IMR-90 (cell line): ENCODE measurements at regions not wholly inside any gene's neighbourhood (a gene's known extent, or its start where the extent isn't known, plus 50 kb on each side); places are given as distances from the start of the nearest gene placed in this dataset.

Experiments
- ATAC-seq: fragments of 200-7000 bp; cut with Tn5 transposase; 2 replicates; pipeline ENCODE4 v1.9.1; 2020; ENCODE audit warnings: low read depth, mild to moderate bottlenecking, moderate library complexity
- BruUV-seq: library from RNA; stranded (reverse); fragments of 400-500 nt; replicated peaks from 2 replicates; lab custom pipeline; 2021; lab: Mats Ljungman, UMichigan
- CTCF ChIA-PET: fragments of 300-600 bp; formaldehyde crosslinking; extraction: SDS; loops from one replicate; lab custom pipeline; 2021; ENCODE audit warnings: antibody characterized with exemption; lab: Yijun Ruan, JAX
- POLR2A ChIA-PET: fragments of 300-600 bp; sonication (Branson Sonifier 250); formaldehyde crosslinking; loops from one replicate; lab custom pipeline; 2022; ENCODE audit warnings: antibody characterized with exemption; ENCODE audit not compliant: unreplicated experiment; lab: Charles Lee
- DNase-seq: peaks from one replicate; pipeline ENCODE4 v3.0.0; 2013
- H2AFZ ChIP-seq: replicated peaks from 2 replicates; pipeline ENCODE3; 2013; ENCODE audit warnings: low read length, mild to moderate bottlenecking; ENCODE audit not compliant: poor library complexity
- H2AK5ac ChIP-seq: 2 replicates; pipeline ENCODE4 v1.6.1; 2013; ENCODE audit warnings: low read depth, low read length, inconsistent platforms
- H2AK9ac ChIP-seq: replicated peaks from 2 replicates; pipeline ENCODE3; 2013; ENCODE audit warnings: mild to moderate bottlenecking, low read depth, low read length, moderate library complexity; ENCODE audit not compliant: poor library complexity
- H2BK120ac ChIP-seq: 2 replicates; pipeline ENCODE4 v1.6.1; 2013; ENCODE audit warnings: low read depth, low read length, inconsistent platforms
- H2BK15ac ChIP-seq: 3 replicates; pipeline ENCODE4 v1.6.1; 2013; ENCODE audit warnings: low read depth, low read length, inconsistent platforms
- H2BK20ac ChIP-seq: 2 replicates; pipeline ENCODE4 v1.6.1; 2013; ENCODE audit warnings: low read depth, mild to moderate bottlenecking, inconsistent platforms, low read length, moderate library complexity
- H2BK5ac ChIP-seq: 2 replicates; pipeline ENCODE4 v1.6.1; 2013; ENCODE audit warnings: mild to moderate bottlenecking, low read depth, low read length, inconsistent platforms; ENCODE audit not compliant: poor library complexity, severe bottlenecking
- H3K14ac ChIP-seq: replicated peaks from 2 replicates; pipeline ENCODE4 v1.6.1; 2013; ENCODE audit warnings: low read depth, low read length, inconsistent platforms
- H3K18ac ChIP-seq: 2 replicates; pipeline ENCODE4 v1.6.1; 2013; ENCODE audit warnings: low read depth, low read length, control low read depth
- H3K23ac ChIP-seq: 2 replicates; pipeline ENCODE4 v1.6.1; 2013; ENCODE audit warnings: low read depth, low read length, inconsistent platforms
- H3K27ac ChIP-seq: 2 replicates; pipeline ENCODE4 v1.5.1; 2013; ENCODE audit warnings: mild to moderate bottlenecking, control low read depth, low read length; ENCODE audit not compliant: insufficient read depth
- H3K27me3 ChIP-seq: 2 replicates; pipeline ENCODE4 v1.6.1; 2013; ENCODE audit warnings: low read length; ENCODE audit not compliant: control insufficient read depth, insufficient read depth
- H3K36me3 ChIP-seq: 2 replicates; pipeline ENCODE4 v1.6.1; 2013; ENCODE audit warnings: low read length, mixed read lengths; ENCODE audit not compliant: control insufficient read depth, insufficient read depth
- H3K4ac ChIP-seq: 2 replicates; pipeline ENCODE4 v1.6.1; 2013; ENCODE audit warnings: low read depth, low read length, inconsistent platforms
- H3K4me1 ChIP-seq: 2 replicates; pipeline ENCODE4 v1.6.1; 2013; ENCODE audit warnings: low read length, mixed read lengths; ENCODE audit not compliant: control insufficient read depth, insufficient read depth
- H3K4me2 ChIP-seq: 2 replicates; pipeline ENCODE4 v1.6.1; 2013; ENCODE audit warnings: low read depth, mild to moderate bottlenecking, control low read depth, low read length, moderate library complexity
- H3K4me3 ChIP-seq: 2 replicates; pipeline ENCODE4 v1.5.1; 2013; ENCODE audit warnings: low read depth, mild to moderate bottlenecking, control low read depth, low read length, moderate library complexity; ENCODE audit not compliant: insufficient read depth
- H3K56ac ChIP-seq: 2 replicates; pipeline ENCODE4 v1.6.1; 2013; ENCODE audit warnings: low read length, inconsistent platforms; ENCODE audit not compliant: insufficient read depth; ENCODE audit errors: extremely low read depth
- H3K79me1 ChIP-seq, 2 experiments: 2 replicates each; pipeline ENCODE4 v1.6.1; 2013; ENCODE audit warnings: low read length in 2 of 2, inconsistent platforms in 1 of 2, low read depth in 1 of 2
- H3K9ac ChIP-seq: 2 replicates; pipeline ENCODE4 v1.6.1; 2013; ENCODE audit warnings: low read depth, low read length, control low read depth
- H3K9me1 ChIP-seq: 2 replicates; pipeline ENCODE4 v1.6.1; 2013; ENCODE audit warnings: low read length, inconsistent platforms; ENCODE audit not compliant: insufficient read depth
- H3K9me3 ChIP-seq: 2 replicates; pipeline ENCODE4 v1.6.1; 2013; ENCODE audit warnings: low read length; ENCODE audit not compliant: control insufficient read depth, insufficient read depth
- H4K20me1 ChIP-seq: 2 replicates; pipeline ENCODE4 v1.6.1; 2013; ENCODE audit warnings: low read length, inconsistent platforms; ENCODE audit not compliant: insufficient read depth
- H4K5ac ChIP-seq: 2 replicates; pipeline ENCODE4 v1.6.1; 2013; ENCODE audit warnings: mild to moderate bottlenecking, low read depth, low read length, control low read depth
- H4K8ac ChIP-seq, 2 experiments: 2 replicates each; pipeline ENCODE4 v1.6.1; 2013; ENCODE audit warnings: low read depth in 2 of 2, low read length in 2 of 2, control low read depth in 1 of 2, inconsistent platforms in 1 of 2
- H4K91ac ChIP-seq: 2 replicates; pipeline ENCODE4 v1.6.1; 2013; ENCODE audit warnings: low read depth, low read length, inconsistent platforms; ENCODE audit not compliant: insufficient read depth
- BHLHE40 ChIP-seq: fragments of 150-350 bp; IDR thresholded peaks from 2 replicates; pipeline ENCODE4 v1.6.1; 2016; ENCODE audit warnings: mild to moderate bottlenecking, low read depth, low read length
- CHD1 ChIP-seq: IDR thresholded peaks from 2 replicates; pipeline ENCODE4 v1.6.1; 2012; ENCODE audit warnings: low read depth, low read length, improper control_type of control experiment
- FOS ChIP-seq: fragments of 150-350 bp; IDR thresholded peaks from 2 replicates; pipeline ENCODE4 v1.6.1; 2016; ENCODE audit warnings: low read depth, low read length
- MAFK ChIP-seq: IDR thresholded peaks from 2 replicates; pipeline ENCODE4 v1.6.1; 2012; ENCODE audit warnings: low read depth, low read length, improper control_type of control experiment
- MAZ ChIP-seq: IDR thresholded peaks from 2 replicates; pipeline ENCODE4 v1.6.1; 2012; ENCODE audit warnings: low read depth, mild to moderate bottlenecking, low read length, improper control_type of control experiment, moderate library complexity, borderline replicate concordance
- MXI1 ChIP-seq: IDR thresholded peaks from 2 replicates; pipeline ENCODE4 v1.6.1; 2012; ENCODE audit warnings: low read depth, mild to moderate bottlenecking, low read length, moderate library complexity, borderline replicate concordance
- NFE2L2 ChIP-seq: fragments of 150-350 bp; IDR thresholded peaks from 2 replicates; pipeline ENCODE4 v1.6.1; 2016; ENCODE audit warnings: low read depth, mild to moderate bottlenecking, low read length
- POLR2A ChIP-seq: IDR thresholded peaks from 2 replicates; pipeline ENCODE4 v1.6.1; 2012; ENCODE audit warnings: mild to moderate bottlenecking, low read depth, low read length
- RCOR1 ChIP-seq: IDR thresholded peaks from 2 replicates; pipeline ENCODE4 v1.6.1; 2012; ENCODE audit warnings: mild to moderate bottlenecking, low read length, improper control_type of control experiment; ENCODE audit not compliant: insufficient replicate concordance
- RFX5 ChIP-seq: IDR thresholded peaks from 2 replicates; pipeline ENCODE4 v1.8.0; 2012; ENCODE audit warnings: low read depth, mild to moderate bottlenecking, low read length, moderate library complexity
- SMC3 ChIP-seq: fragments of 150-350 bp; IDR thresholded peaks from 2 replicates; pipeline ENCODE4 v1.6.1; 2016; ENCODE audit warnings: low read depth, mild to moderate bottlenecking, antibody characterized with exemption, low read length, moderate library complexity
- WGBS, 2 experiments: methylation state at CpG; one replicate each; pipeline versions ENCODE4 v1.1.5 to v1.1.7; 2013; ENCODE audit warnings: missing lambda C conversion rate in 2 of 2; ENCODE audit not compliant: insufficient read length in 1 of 2; ENCODE audit errors: extremely low coverage in 2 of 2; 5-methylcytosine and 5-hydroxymethylcytosine counted together
- dilution Hi-C: fragments of 300-500 bp; cut with HindIII; formaldehyde crosslinking; loops from one replicate; pipeline ENCODE4 v1.14.3; 2018; ENCODE audit warnings: low sequenced_read_pairs; ENCODE audit not compliant: unreplicated experiment
- in situ Hi-C: fragments of 300-500 bp; cut with MboI; formaldehyde crosslinking; loops from 3 replicates; pipeline ENCODE4 v1.14.3; 2019; ENCODE audit warnings: low sequenced_read_pairs, inconsistent platforms, mixed read lengths
- intact Hi-C: fragments of 100-400 bp; cut with micrococcal nuclease; formaldehyde crosslinking; loops from 2 replicates; pipeline ENCODE4 v1.10.0; 2022
- TF ChIP-seq, protein P1 (sequence below): conservative IDR thresholded peaks from 2 replicates; pipeline ENCODE4 v1.5.1; 2012; ENCODE audit warnings: mild to moderate bottlenecking, low read depth, low read length, improper control_type of control experiment

DNA sequence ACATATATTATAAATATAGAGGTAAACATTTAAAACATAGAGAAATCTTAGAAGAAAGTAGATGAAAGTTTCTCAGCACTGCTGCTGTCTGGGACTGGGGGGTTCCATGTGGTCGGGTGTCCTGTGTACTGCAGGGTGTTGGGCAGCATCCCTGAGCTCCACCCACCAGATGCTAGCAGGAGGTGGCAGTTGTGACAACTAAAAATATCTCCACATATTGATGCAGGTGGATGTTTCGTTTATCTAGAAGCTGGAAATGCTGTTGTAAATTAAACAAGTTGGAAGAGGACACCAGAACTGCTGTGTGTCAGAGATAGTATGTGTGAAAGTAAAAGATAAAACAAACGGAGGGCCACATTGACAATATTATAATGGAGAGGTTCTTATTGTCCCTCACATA is 297.1 kb upstream of the USP9Y start:
- H2BK5ac ChIP-seq = no peak overlapping the region
- no peak overlapping the region for H2BK15ac ChIP-seq
- H3K56ac ChIP-seq = no peak overlapping the region
- no CpG with 5 or more reads among the region's 3 CpGs for WGBS, 2 experiments
- in situ Hi-C loops (no loop called here), dilution Hi-C loops (no loop called here), intact Hi-C loops (no loop called here)
- no peaks in the 10 kb centered on the region for H3K79me1 ChIP-seq
- ATAC-seq = no peak
- no peaks in the 10 kb centered on the region for H4K20me1 ChIP-seq
- H3K4me2 ChIP-seq = no peak overlapping the region
- no peak overlapping the region for H3K23ac ChIP-seq
- H3K9me1 ChIP-seq = no peaks in the 10 kb centered on the region
- H3K18ac ChIP-seq = no peak overlapping the region
- H3K9me3 ChIP-seq = no peaks in the 10 kb centered on the region
- BruUV-seq = no TSS peak
- no peaks in the 10 kb centered on the region for H3K27me3 ChIP-seq
- no peak overlapping the region for H2BK20ac ChIP-seq
- no peak overlapping the region for H2AFZ ChIP-seq
- ChIA-PET POLR2A (no interaction called here), CTCF (no interaction called here)
- no peak overlapping the region for H2AK5ac ChIP-seq
- H4K91ac ChIP-seq = no peak overlapping the region
- H3K9ac ChIP-seq = no peak overlapping the region
- no peak overlapping the region for H2BK120ac ChIP-seq
- no peak overlapping the region for H3K27ac ChIP-seq
- TF ChIP-seq POLR2A = no peak
- no peak for TF ChIP-seq BHLHE40
- TF ChIP-seq, protein P1, sequence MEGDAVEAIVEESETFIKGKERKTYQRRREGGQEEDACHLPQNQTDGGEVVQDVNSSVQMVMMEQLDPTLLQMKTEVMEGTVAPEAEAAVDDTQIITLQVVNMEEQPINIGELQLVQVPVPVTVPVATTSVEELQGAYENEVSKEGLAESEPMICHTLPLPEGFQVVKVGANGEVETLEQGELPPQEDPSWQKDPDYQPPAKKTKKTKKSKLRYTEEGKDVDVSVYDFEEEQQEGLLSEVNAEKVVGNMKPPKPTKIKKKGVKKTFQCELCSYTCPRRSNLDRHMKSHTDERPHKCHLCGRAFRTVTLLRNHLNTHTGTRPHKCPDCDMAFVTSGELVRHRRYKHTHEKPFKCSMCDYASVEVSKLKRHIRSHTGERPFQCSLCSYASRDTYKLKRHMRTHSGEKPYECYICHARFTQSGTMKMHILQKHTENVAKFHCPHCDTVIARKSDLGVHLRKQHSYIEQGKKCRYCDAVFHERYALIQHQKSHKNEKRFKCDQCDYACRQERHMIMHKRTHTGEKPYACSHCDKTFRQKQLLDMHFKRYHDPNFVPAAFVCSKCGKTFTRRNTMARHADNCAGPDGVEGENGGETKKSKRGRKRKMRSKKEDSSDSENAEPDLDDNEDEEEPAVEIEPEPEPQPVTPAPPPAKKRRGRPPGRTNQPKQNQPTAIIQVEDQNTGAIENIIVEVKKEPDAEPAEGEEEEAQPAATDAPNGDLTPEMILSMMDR = no peak
- no peak for TF ChIP-seq CHD1
- no peak for TF ChIP-seq MAZ
- TF ChIP-seq FOS = no peak
- no peak for TF ChIP-seq MXI1
- TF ChIP-seq MAFK = no peak
- TF ChIP-seq NFE2L2 = no peak
- no peak for TF ChIP-seq RCOR1
- TF ChIP-seq SMC3 = no peak
- no peak for TF ChIP-seq RFX5
- H2AK9ac ChIP-seq = no peak overlapping the region
- H3K4ac ChIP-seq = no peak overlapping the region
- H3K4me1 ChIP-seq = no peaks in the 10 kb centered on the region
- H3K14ac ChIP-seq = no peak overlapping the region
- no peaks in the 10 kb centered on the region for H3K36me3 ChIP-seq
- DNase-seq = no peak
- H4K5ac ChIP-seq = no peak overlapping the region
- H3K4me3 ChIP-seq = no peak overlapping the region
- no peak overlapping the region for H4K8ac ChIP-seq
